Keratinocyte (primary cell): ENCODE measurements at regions not wholly inside any gene's neighbourhood (a gene's known extent, or its start where the extent isn't known, plus 50 kb on each side); places are given as distances from the start of the nearest gene placed in this dataset.

Experiments used
- DNase-seq: peaks from one replicate; pipeline ENCODE4 v3.0.0-alpha.2; 2011; ENCODE audit warnings: low read depth, missing footprints, low spot score
- FAIRE-seq: peaks from 2 replicates; lab custom pipeline; 2011; peaks lifted over from hg19 to GRCh38; lab: Jason Lieb, UNC
- H2AFZ ChIP-seq: 2 replicates; pipeline ENCODE4 v1.6.0; 2012; ENCODE audit warnings: low read length, control low read depth, inconsistent platforms; ENCODE audit not compliant: control insufficient read depth
- H3K27ac ChIP-seq: 2 replicates; pipeline ENCODE4 v1.5.1; 2011; ENCODE audit warnings: low read length; ENCODE audit not compliant: control insufficient read depth, insufficient read depth
- H3K27me3 ChIP-seq: 3 replicates; pipeline ENCODE4 v1.6.0; 2011; ENCODE audit warnings: low read length; ENCODE audit not compliant: control insufficient read depth, insufficient read depth; ENCODE audit errors: extremely low read depth
- H3K36me3 ChIP-seq, 2 experiments: 2 replicates in 1 of 2; 3 replicates in 1 of 2; pipeline ENCODE4 v1.5.1; 2011; ENCODE audit warnings: low read length in 2 of 2, mild to moderate bottlenecking in 1 of 2; ENCODE audit not compliant: control insufficient read depth in 2 of 2, insufficient read depth in 2 of 2; ENCODE audit errors: extremely low read depth in 1 of 2
- H3K4me1 ChIP-seq: 3 replicates; pipeline ENCODE4 v1.5.1; 2011; ENCODE audit warnings: low read length; ENCODE audit not compliant: control insufficient read depth, insufficient read depth; ENCODE audit errors: extremely low read depth
- H3K4me2 ChIP-seq: 3 replicates; pipeline ENCODE4 v1.6.0; 2011; ENCODE audit warnings: low read depth, low read length; ENCODE audit not compliant: control insufficient read depth, insufficient read depth; ENCODE audit errors: extremely low read depth
- H3K4me3 ChIP-seq, 3 experiments: fragments of 200-600 bp in 1 of 3; sonication (generic) in 1 of 3; 2 replicates in 2 of 3; 3 replicates in 1 of 3; pipeline ENCODE4 v1.5.1; 2011 to 2016; ENCODE audit warnings: low read length in 3 of 3, mild to moderate bottlenecking in 3 of 3, control low read depth in 2 of 3, inconsistent platforms in 1 of 3, low read depth in 1 of 3, mixed read lengths in 1 of 3, mixed run types in 1 of 3, moderate library complexity in 1 of 3; ENCODE audit not compliant: control insufficient read depth in 2 of 3, insufficient read depth in 2 of 3; ENCODE audit errors: extremely low read depth in 1 of 3
- H3K79me2 ChIP-seq: 2 replicates; pipeline ENCODE4 v1.6.0; 2012; ENCODE audit warnings: low read length; ENCODE audit not compliant: control insufficient read depth, insufficient read depth
- H3K9ac ChIP-seq: 3 replicates; pipeline ENCODE4 v1.6.0; 2011; ENCODE audit warnings: low read length; ENCODE audit not compliant: control insufficient read depth, insufficient read depth; ENCODE audit errors: extremely low read depth
- H3K9me1 ChIP-seq: 3 replicates; pipeline ENCODE4 v1.6.0; 2011; ENCODE audit warnings: low read length; ENCODE audit not compliant: control insufficient read depth, insufficient read depth; ENCODE audit errors: extremely low read depth
- H3K9me3 ChIP-seq: 2 replicates; pipeline ENCODE4 v1.5.1; 2012; ENCODE audit warnings: low read depth, low read length; ENCODE audit not compliant: control insufficient read depth
- H4K20me1 ChIP-seq: 3 replicates; pipeline ENCODE4 v1.6.0; 2011; ENCODE audit warnings: low read length; ENCODE audit not compliant: control insufficient read depth, insufficient read depth; ENCODE audit errors: extremely low read depth
- CTCF ChIP-seq, 3 experiments: IDR thresholded peaks in 1 of 3; conservative IDR thresholded peaks in 1 of 3; optimal IDR thresholded peaks in 1 of 3; 2 replicates in 2 of 3; 3 replicates in 1 of 3; pipeline versions ENCODE3 to v1.5.1; 2011; ENCODE audit warnings: low read length in 3 of 3, mild to moderate bottlenecking in 3 of 3, moderate library complexity in 2 of 3, control low read depth in 1 of 3, inconsistent platforms in 1 of 3; ENCODE audit not compliant: insufficient read depth in 2 of 3; ENCODE audit errors: extremely low read depth in 1 of 3
- EZH2 ChIP-seq: IDR thresholded peaks from one replicate; pipeline ENCODE4 v1.6.1; 2012; ENCODE audit warnings: inconsistent platforms, mild to moderate bottlenecking, low read length, moderate library complexity
- dilution Hi-C: fragments of 300-500 bp; cut with MboI; formaldehyde crosslinking; loops from one replicate; pipeline ENCODE4 v1.7.0; 2020; ENCODE audit warnings: low sequenced_read_pairs; ENCODE audit not compliant: extremely low pct_ligation_motif_present

- no peaks in the 10 kb centered on the region for H4K20me1 ChIP-seq
- no peaks in the 10 kb centered on the region for H3K9me1 ChIP-seq
- no peak overlapping the region for H2AFZ ChIP-seq
- FAIRE-seq (no peak), DNase-seq (no peak)
- no peaks in the 10 kb centered on the region for H3K27me3 ChIP-seq
- TF ChIP-seq CTCF (optimal IDR thresholded peaks at IDR 0.05 in 1 of 3, IDR thresholded peaks at IDR 0.05 in 1 of 3, conservative IDR thresholded peaks at IDR 0.05 in 1 of 3; ENCODE audit: extremely low read depth in 1 of 3, insufficient read depth in 2 of 3, low read length in 3 of 3) (no peak), EZH2 (no peak)
- no peak overlapping the region for H3K9ac ChIP-seq
- H3K9me3 ChIP-seq: no peaks in the 10 kb centered on the region
- H3K36me3 ChIP-seq: no peaks in the 10 kb centered on the region
- dilution Hi-C loops: no loop called here
- H3K27ac ChIP-seq: no peak overlapping the region
- no peaks in the 10 kb centered on the region for H3K4me1 ChIP-seq
- no peak overlapping the region for H3K4me2 ChIP-seq
- no peak overlapping the region for H3K4me3 ChIP-seq
- no peaks in the 10 kb centered on the region for H3K79me2 ChIP-seq
These were observed 287.9 kb upstream of the SEMA3A start for GRCh38 chr7:84482476-84482875.

DNA sequence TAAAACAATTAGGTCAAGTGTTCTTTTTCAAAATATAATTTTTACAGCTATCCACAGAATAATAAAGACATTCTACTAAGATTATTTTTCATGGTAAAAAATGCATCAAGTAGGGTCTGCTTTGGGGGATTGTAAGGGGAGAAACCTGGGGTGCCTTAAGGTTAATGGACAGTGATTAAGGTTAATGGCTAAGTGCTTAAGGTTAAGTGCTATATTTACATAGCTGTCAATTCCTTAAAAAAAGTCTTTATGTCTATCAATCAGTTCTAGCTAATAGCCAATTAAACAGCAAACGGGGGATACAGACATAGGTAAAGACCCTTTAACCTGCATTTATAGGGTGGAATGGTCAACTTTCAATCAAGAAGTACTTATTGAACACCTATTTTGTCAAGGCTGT, 284.5 kb upstream of the SEMA3A start:
- no peak overlapping the region for H3K27ac ChIP-seq

More for the DNA sequence above, 284.5 kb upstream of the SEMA3A start:
- dilution Hi-C loops: no loop called here
- Histone ChIP-seq H3K36me3 (no peaks in the 10 kb centered on the region), H3K79me2 (no peaks in the 10 kb centered on the region), H3K9ac (no peak overlapping the region), H3K27me3 (peaks cover 3% of the 10 kb centered on the region), H4K20me1 (no peaks in the 10 kb centered on the region), H3K4me2 (no peak overlapping the region), H3K9me3 (no peaks in the 10 kb centered on the region), H2AFZ (no peak overlapping the region), H3K9me1 (no peaks in the 10 kb centered on the region), H3K4me1 (no peaks in the 10 kb centered on the region), H3K4me3 (no peak overlapping the region)
- FAIRE-seq (no peak), DNase-seq (no peak)
- TF ChIP-seq EZH2 (no peak), CTCF (optimal IDR thresholded peaks at IDR 0.05 in 1 of 3, IDR thresholded peaks at IDR 0.05 in 1 of 3, conservative IDR thresholded peaks at IDR 0.05 in 1 of 3; ENCODE audit: extremely low read depth in 1 of 3, insufficient read depth in 2 of 3, low read length in 3 of 3) (no peak)
